ENCODE measurements at regions not wholly inside any gene's neighbourhood (a gene's known extent, or its start where the extent isn't known, plus 50 kb on each side); places are given as distances from the start of the nearest gene placed in this dataset.

DNA sequence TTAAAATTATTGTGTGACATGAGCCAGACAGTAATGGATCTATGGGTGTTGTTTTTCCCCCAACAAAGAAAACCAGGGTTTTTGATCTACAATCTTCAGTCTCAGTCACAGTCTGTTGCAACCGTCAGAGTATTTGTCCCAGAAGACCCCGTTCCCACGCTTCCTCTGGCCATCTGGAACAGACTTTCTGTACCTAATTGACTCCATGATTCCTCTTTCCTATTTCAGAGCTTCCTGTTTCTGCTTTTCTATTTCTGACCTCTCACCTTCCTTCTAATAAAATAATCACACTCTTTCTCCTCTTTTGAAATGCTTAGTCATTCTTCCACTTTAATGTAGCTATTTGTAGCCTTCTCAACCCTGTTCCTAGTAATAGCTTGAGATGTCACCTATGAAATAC lies 1044.8 kb downstream of the DTWD2 start:
- H3K4me3 ChIP-seq = no peak overlapping the region
- H3K79me2 ChIP-seq (ENCODE audit: low read depth) = no peaks in the 10 kb centered on the region
- H3K4me2 ChIP-seq = no peak overlapping the region
- no peak overlapping the region for H3K27ac ChIP-seq
- no peaks in the 10 kb centered on the region for H3K27me3 ChIP-seq (ENCODE audit: insufficient read depth, low read depth)
- H3K9me2 ChIP-seq (ENCODE audit: insufficient read depth) = no peaks in the 10 kb centered on the region
- no peak for DNase-seq
- no peaks in the 10 kb centered on the region for H4K20me1 ChIP-seq (ENCODE audit: insufficient read depth)
- CTCF ChIA-PET = no interaction called here
- BruUV-seq (replicated peaks) = no TSS peak
- no peak overlapping the region; the same call in 1 of the 2 replicates for H2AFZ ChIP-seq
- TF ChIP-seq EZH2 (IDR thresholded peaks at IDR 0.05; ENCODE audit: low read depth) = no peak
- TF ChIP-seq, protein P1, sequence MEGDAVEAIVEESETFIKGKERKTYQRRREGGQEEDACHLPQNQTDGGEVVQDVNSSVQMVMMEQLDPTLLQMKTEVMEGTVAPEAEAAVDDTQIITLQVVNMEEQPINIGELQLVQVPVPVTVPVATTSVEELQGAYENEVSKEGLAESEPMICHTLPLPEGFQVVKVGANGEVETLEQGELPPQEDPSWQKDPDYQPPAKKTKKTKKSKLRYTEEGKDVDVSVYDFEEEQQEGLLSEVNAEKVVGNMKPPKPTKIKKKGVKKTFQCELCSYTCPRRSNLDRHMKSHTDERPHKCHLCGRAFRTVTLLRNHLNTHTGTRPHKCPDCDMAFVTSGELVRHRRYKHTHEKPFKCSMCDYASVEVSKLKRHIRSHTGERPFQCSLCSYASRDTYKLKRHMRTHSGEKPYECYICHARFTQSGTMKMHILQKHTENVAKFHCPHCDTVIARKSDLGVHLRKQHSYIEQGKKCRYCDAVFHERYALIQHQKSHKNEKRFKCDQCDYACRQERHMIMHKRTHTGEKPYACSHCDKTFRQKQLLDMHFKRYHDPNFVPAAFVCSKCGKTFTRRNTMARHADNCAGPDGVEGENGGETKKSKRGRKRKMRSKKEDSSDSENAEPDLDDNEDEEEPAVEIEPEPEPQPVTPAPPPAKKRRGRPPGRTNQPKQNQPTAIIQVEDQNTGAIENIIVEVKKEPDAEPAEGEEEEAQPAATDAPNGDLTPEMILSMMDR (conservative IDR thresholded peaks at IDR 0.05) = no peak
- no peaks in the 10 kb centered on the region for H3K36me3 ChIP-seq (ENCODE audit: low read depth)
- no peaks in the 10 kb centered on the region for H3K4me1 ChIP-seq (replicated peaks; ENCODE audit: insufficient read depth)
- H3F3A ChIP-seq (ENCODE audit: insufficient read depth, low read depth) = no peaks in the 10 kb centered on the region
- POLR2A ChIA-PET (ENCODE audit: unreplicated experiment) = interaction anchor here (0.6 kb wide), 1 partner anchor 1017 kb away, joined by 4 read pairs; no protein-coding TSS in a partner anchor
- intact Hi-C loops (cut with micrococcal nuclease; ENCODE audit: unreplicated experiment) = no loop called here
- no peaks in the 10 kb centered on the region for H3K9me3 ChIP-seq (ENCODE audit: insufficient read depth, low read depth)

GRCh38 chr5:117942861-117943519 lies 1045.4 kb downstream of the DTWD2 start:
- no peaks in the 10 kb centered on the region for H3K27me3 ChIP-seq (ENCODE audit: insufficient read depth, low read depth)
- no peaks in the 10 kb centered on the region for H3K4me1 ChIP-seq (replicated peaks; ENCODE audit: insufficient read depth)
- H3K4me2 ChIP-seq = no peak overlapping the region
- no peaks in the 10 kb centered on the region for H3K9me2 ChIP-seq (ENCODE audit: insufficient read depth)
- intact Hi-C loops (cut with micrococcal nuclease; ENCODE audit: unreplicated experiment) = no loop called here
- H3K36me3 ChIP-seq (ENCODE audit: low read depth) = no peaks in the 10 kb centered on the region
- H3K27ac ChIP-seq = no peak overlapping the region
- CTCF ChIA-PET = no interaction called here
- H3K9me3 ChIP-seq (ENCODE audit: insufficient read depth, low read depth) = no peaks in the 10 kb centered on the region
- POLR2A ChIA-PET (ENCODE audit: unreplicated experiment) = interaction anchor here (0.6 kb wide), 1 partner anchor 1016 kb away, joined by 4 read pairs; no protein-coding TSS in a partner anchor
- H4K20me1 ChIP-seq (ENCODE audit: insufficient read depth) = no peaks in the 10 kb centered on the region
- TF ChIP-seq EZH2 (IDR thresholded peaks at IDR 0.05; ENCODE audit: low read depth) = no peak
- TF ChIP-seq, protein P1 (conservative IDR thresholded peaks at IDR 0.05) = no peak
- BruUV-seq (replicated peaks) = no TSS peak
- H2AFZ ChIP-seq = no peak overlapping the region
- no peaks in the 10 kb centered on the region for H3F3A ChIP-seq (ENCODE audit: insufficient read depth, low read depth)
- no peak overlapping the region for H3K4me3 ChIP-seq
- H3K79me2 ChIP-seq (ENCODE audit: low read depth) = no peaks in the 10 kb centered on the region
- DNase-seq = no peak

- intact Hi-C loops (cut with micrococcal nuclease; ENCODE audit: unreplicated experiment) = no loop called here
- Histone ChIP-seq H3K36me3 (ENCODE audit: low read depth) (no peaks in the 10 kb centered on the region), H4K20me1 (ENCODE audit: insufficient read depth) (no peaks in the 10 kb centered on the region; the same call in 1 of the 2 replicates), H2AFZ (no peak overlapping the region), H3F3A (ENCODE audit: insufficient read depth, low read depth) (no peaks in the 10 kb centered on the region), H3K4me3 (no peak overlapping the region), H3K4me1 (replicated peaks; ENCODE audit: insufficient read depth) (no peaks in the 10 kb centered on the region), H3K9me2 (ENCODE audit: insufficient read depth) (no peaks in the 10 kb centered on the region), H3K27me3 (ENCODE audit: insufficient read depth, low read depth) (no peaks in the 10 kb centered on the region), H3K9me3 (ENCODE audit: insufficient read depth, low read depth) (no peaks in the 10 kb centered on the region), H3K4me2 (no peak overlapping the region), H3K27ac (no peak overlapping the region), H3K79me2 (ENCODE audit: low read depth) (no peaks in the 10 kb centered on the region)
- no TSS peak for BruUV-seq (replicated peaks)
- TF ChIP-seq EZH2 (IDR thresholded peaks at IDR 0.05; ENCODE audit: low read depth) = no peak
- TF ChIP-seq, protein P1 (conservative IDR thresholded peaks at IDR 0.05) = no peak
- CTCF ChIA-PET = no interaction called here
- DNase-seq = no peak
- POLR2A ChIA-PET (ENCODE audit: unreplicated experiment) = no interaction called here
Observed at GRCh38 chr5:117893211-117893610, 1095.1 kb downstream of the DTWD2 start.
